ENCODE measurements at regions not wholly inside any gene's neighbourhood (a gene's known extent, or its start where the extent isn't known, plus 50 kb on each side); places are given as distances from the start of the nearest gene placed in this dataset.

GRCh38 chr3:13124631-13125030, 51.4 kb upstream of the IQSEC1 start:
- TF ChIP-seq CTCF (IDR thresholded peaks at IDR 0.05) (no peak), POLR2A (IDR thresholded peaks at IDR 0.05) (no peak)

Measured in right lobe of liver (tissue), 4 donors.